NCI-H1930 (cell line): ENCODE measurements at regions not wholly inside any gene's neighbourhood (a gene's known extent, or its start where the extent isn't known, plus 50 kb on each side); places are given as distances from the start of the nearest gene placed in this dataset.
"Not testable (repeated sequence)": the region's sequence is repeated elsewhere in the genome, so short reads cannot be mapped to it uniquely, and the experiment has no call there.

Experiments
- DNase-seq, 2 experiments: peaks; one replicate each; lab custom pipeline; 2025; lab: John Stamatoyannopoulos, UW

DNA sequence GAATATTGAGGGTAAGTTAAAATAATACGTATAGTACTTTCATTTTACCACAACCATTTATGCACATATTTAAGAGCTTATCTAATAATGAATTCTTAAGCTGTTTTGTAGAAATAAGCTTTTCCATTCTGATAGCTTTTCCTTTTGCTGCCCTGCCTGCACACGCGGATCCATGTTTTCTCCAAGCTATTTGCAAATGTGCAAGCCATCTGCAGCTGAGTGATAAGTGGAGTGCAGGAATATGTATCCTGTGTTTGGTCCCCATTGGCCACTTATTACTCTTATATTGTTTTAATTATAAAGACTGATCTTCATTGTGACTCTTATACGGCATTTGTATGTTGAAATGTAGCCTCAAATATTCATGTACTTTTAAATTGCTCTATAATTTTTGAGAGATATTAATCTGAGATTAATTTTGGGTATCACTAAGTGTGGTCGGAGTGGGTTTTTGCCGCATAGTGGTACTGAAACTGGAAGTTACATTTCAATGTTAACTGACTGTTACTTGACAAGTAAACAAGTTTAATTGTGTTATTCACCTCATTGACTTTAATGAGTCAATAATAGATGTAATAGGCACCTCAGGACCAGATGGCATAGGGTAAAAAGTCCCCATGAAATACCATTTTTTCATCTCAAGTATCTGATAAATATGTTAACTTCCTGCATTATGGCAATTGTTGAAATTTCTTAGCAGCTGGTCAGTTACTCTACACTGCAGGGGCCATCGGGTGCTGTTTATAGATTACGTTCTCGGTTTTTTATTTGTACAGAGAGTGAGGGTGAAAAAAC, 1567.4 kb downstream of the EFNB2 start:
- DNase-seq, result peak; percentile 28 to 62

DNA sequence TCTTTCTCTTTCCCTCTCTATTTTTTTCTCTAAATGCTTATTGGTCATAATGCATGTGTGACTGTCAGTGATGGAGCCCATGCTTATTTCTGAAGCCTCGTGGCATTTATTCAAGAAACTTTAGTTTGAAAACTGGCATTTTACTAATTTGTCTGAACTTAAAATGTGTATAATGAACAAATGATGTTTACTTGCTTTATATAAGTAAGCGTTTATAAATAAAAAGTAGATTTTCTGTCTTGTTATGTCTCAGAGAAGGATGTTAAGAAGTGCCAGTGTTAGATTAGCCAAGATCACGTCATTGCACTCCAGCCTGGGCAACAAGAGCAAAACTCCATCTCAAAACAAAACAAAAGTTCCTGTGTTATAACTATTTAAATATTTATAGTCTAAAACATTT, 1568.1 kb downstream of the EFNB2 start:
- DNase-seq, result no peak

DNA sequence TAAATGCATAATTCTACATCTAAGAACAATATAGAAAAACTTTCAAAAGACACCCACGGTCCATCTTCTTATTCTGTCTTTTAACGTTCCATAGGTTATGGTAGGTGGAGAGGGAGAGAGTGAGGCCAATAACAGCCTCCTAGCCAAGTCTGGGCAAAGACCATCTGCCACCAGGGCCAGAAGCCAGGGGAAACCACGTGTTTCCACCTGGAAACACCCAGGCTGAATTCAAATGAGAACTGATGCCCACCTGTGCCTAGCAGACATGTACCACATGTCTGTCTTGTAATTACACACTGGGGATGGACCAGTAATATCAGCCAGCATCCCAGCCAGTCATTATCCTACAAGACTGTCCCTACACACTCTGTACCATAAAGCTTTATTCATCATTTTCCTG, 1573.1 kb downstream of the EFNB2 start:
- DNase-seq, result no peak

DNA sequence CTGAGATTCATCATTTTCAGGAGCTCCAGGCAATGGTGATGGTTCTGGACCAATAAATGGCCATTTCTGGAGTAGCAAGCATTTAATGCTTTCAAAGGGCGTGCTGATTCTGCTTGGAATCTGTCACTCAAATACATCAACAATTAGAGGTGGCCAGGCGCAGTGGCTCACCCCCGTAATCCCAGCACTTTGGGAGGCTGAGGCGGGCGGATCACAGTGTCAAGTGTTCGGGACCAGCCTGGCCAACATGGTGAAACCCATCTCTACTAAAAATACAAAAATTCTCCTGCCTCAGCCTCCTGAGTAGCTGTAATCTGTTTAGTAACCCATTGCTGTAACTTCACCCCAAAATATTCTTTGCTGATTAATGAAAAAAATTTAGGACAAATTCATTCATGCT, 1574.2 kb downstream of the EFNB2 start:
- DNase-seq, result no peak

DNA sequence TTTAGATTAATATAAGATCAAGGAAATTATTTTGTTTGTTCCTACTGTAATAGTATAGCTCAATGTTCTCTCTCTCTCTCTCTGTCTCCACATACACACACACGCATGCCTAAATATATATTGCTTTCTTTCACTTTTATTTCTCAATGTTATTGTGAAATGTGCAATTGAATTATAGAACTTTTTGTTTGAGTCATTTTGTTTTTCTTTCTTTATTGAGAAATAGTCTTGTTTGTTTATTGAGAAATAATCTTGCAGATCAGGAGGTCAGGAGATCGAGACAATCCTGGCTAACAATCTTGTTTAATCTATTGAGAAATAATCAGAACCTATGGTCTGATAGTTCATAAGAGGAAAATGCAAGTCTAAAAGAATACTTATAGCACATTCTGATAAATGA, 1581.3 kb downstream of the EFNB2 start:
- no peak for DNase-seq

DNA sequence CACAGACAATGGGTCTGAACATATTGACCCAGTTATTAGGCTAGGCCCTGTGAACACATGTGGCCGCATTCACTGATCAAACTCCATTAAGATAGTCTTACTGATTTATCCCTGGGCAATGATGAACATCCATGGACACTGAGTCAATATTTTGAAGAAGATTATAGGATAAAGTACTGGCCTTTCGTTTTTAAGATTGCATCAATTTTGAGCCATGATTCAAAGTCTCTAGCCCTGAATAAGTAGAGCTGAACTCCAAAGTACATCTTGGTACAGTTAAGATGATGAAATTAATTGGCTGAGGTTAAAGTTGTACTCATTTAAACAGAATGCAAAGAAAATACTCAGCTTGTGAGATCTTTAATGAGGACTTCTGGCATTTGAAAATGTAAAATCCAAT, 1581.9 kb downstream of the EFNB2 start:
- peak; percentile 14 to 37 for DNase-seq

DNA sequence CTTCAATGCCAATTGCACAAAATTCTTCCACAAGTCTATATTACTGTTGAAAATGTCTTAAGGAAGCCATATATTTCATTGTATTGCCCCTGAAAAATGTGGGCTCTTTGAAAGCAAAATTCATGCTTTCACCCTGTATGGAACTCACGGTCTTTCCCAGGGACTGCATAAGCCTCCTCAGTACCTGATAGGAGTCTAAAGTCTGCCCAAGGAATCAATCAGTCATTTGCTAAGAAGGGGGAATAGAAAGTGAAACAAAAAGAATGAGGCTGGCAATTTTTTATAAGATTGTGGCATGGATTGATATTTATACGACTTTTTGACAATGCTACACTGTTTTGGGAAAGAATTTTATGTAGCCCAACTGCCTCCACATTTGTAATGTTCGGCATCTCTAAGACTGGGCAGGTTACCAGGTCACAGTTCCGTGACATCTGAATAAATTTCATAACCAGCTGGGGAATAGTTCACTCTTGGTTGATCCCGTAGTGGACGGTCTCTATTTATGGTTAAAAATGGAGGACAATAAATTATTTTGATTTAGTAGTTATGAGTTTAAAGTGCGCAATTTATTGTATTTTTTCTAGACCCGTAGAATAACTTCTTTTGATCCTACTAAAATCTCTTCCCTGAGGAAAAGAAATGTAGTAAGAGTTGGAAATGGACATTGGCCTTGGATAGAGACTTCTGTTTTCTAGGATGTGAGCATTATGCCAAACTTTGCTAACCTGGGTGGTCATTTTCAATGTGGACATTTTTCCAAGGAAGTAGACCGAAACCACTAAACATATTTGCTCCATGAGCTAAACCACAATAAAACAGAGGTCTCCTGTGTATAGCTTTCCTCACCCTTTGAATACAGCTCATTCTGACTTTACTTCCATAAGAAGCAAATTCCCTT, 1585.4 kb downstream of the EFNB2 start:
- no peak for DNase-seq

DNA sequence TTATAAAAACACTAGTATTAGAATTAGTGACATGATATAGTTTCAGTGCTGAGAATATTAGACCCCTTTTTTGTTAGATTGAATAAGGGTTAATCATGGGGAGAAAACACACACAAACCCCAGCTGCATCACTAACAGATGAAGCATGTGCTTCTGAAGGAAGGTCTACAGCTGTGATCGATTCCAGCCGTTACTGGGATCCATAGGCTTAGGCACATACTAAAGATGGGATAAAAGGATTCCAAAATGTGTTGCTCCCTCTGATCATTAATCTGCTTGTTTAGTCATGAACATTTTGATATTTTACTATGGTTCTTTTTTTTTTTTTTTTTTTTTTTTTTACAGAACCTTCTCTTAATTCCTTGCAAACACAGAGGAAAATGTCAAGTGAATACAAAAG, 1591.3 kb downstream of the EFNB2 start:
- DNase-seq, result no peak

DNA sequence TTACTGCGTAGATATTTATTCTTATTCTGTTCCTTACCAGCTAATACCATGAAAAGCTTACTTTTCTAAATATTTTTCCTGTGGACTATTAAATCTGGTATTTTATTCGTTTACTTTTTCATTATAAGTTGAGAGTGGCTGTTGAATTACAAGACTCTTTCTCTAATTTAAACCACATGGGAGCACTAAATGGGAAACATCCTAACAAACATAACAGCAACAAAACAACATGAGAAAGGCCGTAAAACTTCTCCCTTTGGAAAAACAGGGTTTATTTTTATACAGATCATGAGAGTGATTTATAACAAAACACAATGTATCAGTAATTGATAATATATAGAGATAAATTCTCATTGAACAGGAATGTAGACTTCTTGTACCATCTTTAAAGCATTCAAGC, 1592.1 kb downstream of the EFNB2 start:
- no peak for DNase-seq

DNA sequence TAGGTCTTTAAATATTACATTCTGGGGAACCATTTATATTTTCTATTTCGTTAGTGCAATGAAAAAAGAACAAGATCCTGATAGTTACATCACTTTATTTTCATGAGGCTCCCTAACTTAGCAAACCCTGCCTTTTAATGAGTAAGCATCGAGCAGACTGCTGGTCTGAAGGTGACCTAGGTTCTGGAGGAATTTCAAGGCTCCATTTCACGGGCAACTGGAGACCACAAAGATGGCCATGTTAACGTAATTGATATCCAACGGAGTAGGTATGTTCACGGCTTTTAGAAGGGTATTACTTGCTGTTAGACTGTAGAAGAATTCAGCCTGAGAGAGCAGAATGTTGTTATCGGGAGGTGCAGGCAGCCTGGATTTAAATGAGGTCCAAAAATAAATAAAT, 1597.6 kb downstream of the EFNB2 start:
- DNase-seq, result no peak

DNA sequence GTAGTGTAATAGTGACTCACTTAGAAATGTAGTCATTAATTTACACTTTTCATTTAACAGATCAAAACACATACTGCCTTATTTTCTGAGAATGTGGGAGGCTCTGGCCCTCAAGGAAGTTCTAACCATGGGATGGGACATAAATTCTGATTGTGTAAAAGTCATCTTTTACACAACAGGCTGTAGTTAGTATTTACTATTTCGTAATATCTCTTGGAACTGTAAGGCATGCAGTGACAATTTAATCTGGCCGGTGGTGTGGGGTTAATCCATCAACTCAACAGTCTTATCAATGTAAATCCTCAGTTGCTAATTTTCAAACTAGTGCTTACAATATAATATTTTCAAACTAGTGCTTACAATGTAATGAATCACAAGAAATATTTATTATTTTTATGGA, 1599.2 kb downstream of the EFNB2 start:
- DNase-seq, result no peak

DNA sequence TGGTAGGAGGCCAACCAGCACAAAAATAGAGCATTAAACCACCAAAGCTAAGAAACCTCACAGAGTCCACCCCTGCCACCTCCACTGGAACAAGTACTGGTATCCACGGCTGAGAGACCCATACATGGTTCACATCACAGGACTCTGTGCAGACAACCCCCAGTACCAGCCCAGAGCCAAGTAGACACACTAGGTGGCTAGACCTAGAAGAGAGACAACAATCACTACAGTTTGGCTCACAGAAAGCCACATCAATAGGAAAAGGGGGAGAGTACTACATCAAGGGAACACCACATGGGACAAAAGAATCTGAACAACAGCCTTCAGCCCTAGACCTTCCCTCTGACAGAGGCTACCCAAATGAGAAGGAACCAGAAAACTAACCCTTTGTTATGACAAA, 1614.9 kb downstream of the EFNB2 start:
- not testable (repeated sequence) for DNase-seq

DNA sequence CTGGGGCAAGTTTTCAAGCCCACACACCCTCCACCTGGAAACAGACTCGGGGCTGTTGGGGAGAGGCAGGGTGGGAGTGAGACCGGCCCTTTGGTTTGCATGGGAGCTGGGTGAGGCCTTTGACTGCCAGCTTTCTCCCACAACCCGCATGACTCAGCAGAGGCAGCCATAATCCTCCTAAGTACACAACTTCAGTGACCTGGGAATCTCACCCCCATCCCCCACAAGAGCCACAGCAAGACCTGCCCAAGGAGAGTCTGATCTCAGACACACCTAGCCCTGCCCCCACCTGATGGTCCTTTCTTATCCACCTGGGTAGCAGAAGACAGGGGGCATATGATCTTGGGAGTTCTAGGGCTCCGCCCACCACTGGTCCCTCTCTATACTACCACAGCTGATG, 1615.4 kb downstream of the EFNB2 start:
- no peak for DNase-seq

DNA sequence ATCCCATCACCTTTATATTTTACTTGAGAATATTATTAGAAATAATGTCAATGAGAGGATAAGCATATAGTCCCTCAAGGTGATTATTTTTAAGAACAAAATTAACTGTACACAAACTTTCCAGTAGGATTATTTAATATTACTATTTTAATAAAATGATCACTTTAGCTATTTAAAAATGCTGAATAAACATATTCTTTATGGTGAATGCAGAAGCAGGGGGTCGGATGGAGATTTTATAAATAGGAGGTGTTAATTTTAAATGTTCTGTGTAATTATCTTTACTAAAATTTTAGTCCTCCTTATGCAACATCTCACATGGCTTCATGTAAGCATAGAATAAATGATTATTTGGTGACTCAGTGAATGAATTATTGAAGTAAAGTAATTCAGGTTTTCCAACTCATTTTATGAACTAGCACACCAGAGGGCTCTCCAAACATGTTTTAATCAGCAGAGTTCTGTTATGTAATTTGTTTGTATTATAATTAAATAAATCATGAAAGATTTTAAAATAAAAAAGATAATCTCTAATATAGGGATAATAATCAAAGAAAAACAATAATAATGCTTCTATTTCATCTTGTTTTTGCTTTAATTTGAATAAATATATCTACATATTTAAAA, 1635.2 kb downstream of the EFNB2 start:
- DNase-seq, result no peak

DNA sequence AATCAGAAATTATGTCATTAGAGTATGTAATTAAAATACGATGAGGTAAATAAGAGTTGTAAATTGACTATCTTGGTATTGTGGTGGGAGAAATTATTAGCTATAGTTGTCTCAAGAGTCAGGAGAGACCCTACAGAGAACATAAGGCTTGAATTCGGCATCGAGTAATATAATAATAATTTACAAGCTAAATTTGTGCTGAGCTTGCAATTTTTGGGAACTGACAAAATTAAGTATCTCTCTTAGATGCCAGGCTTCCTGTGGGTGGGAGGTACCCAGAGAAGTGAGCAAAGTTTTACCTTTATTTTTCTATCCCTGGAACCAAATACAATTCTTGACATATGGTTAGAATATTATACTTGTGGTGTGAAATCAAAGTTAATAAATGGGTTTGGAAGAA, 1637.0 kb downstream of the EFNB2 start:
- DNase-seq, result no peak

DNA sequence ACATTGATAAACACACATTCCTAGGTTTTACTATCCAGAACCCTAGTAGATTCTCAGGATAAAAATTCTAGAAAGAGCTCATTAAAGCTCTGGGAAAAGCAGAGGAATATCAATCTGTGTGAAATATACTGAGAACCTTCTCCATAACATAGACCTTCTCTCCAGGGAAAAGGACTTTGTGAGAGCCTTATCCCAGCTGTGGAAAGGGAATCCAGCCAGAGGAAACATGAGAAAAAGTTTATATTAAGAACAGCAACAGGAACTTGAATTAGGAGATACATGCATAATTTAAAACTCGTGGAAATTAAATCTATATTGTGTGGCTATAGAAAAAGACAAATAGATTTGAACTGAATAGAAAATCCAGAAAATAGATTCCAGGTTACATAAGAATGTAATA, 1639.9 kb downstream of the EFNB2 start:
- no peak for DNase-seq

DNA sequence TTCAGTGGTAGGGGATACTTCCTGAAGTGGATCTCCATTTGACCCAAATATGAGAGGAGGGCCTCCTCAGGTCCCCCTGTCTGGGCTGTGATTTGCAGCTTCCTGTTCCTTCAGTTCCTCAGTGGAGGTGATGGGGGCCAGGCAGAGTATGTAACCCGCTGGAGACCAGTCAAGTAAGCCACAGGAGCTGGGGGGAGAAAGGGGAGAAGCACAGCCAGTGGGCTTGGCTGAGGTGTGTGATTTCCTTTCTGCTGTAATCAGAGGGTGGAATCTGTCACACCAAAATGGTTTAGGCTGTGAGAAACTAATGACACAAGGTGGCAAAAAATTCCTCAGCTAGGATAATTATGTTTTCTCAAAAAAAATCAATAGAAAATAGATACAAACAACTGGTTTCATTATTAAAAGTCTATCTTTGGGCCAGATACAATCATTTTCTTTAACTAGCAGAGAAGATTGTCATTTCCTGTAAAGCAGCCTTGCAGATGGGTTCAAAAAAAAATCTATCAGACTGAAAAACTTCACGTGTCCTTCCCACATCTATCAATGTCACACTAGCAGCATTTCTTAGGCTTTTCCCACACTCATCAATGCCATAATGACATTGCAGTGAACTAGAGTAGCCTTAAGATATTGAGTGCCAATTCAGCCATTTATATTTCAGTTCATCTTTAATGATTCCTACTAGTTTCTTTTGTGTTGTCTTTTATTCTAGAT, 1660.3 kb downstream of the EFNB2 start:
- no peak for DNase-seq

DNA sequence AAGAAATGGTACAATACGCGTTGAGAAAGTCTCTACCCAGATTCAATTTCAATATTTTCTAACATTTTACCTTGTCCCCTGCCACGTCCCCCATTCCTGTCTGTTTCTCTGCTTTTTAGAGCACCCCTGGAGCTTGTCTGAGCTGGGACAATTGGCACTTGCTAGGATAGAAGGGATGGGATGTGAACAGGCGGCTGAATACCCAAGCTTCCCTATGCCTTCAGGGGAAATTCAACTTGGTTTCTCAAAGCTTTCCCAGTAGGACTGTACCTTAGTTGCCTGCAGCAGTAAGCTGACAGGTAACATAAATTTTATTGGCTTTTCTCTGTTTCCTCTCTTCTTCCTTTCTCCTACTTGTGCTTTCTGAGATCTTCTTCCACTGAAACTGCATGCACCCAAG, 1663.3 kb downstream of the EFNB2 start:
- no peak for DNase-seq

DNA sequence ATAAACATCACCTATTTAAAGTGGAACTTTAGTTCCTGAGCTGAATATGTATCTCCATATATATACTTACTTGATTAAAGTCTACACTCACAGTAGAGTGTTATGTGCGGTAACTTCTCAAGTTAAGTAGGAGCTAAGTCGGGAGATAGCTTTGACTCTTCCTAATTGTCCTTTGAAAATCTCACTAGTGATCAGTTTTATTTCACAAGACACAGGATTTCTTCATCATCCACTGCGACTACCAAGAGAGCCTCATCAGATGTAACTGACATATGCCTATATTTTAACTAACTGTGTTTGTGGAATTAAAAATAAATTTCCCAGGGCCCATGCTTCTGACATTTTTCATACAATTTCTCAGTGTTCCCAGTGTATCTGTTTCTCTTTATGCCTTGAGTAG, 1664.0 kb downstream of the EFNB2 start:
- no peak for DNase-seq

DNA sequence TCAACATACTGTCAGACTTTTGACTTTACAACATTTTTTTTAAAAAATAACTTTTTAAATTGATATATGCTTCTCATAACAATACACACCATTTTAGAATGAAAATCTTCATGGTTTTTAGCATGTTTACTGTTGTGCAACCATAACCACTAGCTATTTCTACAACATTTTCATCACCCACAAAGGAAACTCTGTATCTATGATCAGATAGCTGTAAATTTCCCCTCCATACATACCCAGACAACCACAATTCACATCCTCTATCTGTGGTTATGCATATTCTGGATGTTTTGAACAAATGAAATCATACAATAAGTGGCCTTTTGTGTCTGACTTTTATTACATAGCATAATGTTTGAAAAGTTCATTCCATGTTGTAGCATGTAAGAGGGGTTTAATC, 1666.0 kb downstream of the EFNB2 start:
- no peak for DNase-seq

DNA sequence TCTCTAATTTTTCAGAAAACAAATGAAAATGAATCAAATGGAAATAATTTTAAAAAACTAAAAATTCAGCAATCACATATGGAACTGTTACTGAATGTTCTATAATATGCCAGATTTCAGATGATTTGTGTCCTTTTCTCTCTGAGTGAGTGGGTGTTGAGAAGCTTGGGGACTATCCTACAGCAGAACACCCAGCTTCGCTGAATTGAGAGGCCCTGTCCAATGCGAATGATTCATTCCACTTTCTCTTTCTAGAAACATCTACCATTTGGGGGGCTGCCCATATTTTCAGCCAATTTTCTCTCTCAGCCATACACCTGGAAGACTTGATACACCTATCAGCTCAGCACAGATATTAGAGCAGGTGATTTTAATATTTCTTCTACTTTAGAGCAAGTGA, 1666.7 kb downstream of the EFNB2 start:
- no peak for DNase-seq

DNA sequence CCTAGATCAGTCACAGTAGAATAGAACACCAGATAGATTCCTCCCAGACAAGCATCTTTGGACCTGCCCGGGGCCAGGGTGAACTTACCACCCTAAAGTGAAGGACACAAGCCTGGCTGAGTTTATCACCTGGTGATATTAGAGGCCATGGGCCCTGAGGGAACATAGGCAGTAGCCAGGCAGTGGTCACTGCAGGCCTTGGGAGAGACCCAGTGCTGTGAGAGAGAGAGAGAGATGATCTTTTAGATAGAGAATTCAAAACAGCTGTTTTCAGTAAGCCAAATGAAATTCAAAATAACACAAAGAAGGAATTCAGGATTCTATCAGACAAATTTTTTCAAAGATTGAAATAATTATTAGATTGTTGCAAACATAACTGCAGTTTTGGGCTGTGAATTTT, 1679.9 kb downstream of the EFNB2 start:
- DNase-seq, result no peak
